CD4-positive, CD25-positive, alpha-beta regulatory T cell (primary cell): ENCODE measurements at regions not wholly inside any gene's neighbourhood (a gene's known extent, or its start where the extent isn't known, plus 50 kb on each side); places are given as distances from the start of the nearest gene placed in this dataset.

Experiments used
- ATAC-seq, 2 donors: fragments of 150-1000 bp; cut with Tn5 transposase; one replicate each; pipeline ENCODE4 v1.10.0; 2021; ENCODE audit warnings: low read depth in 2 of 2, moderate number of reproducible peaks in 2 of 2, moderate library complexity in 1 of 2
- DNase-seq, 3 donors: peaks; one replicate each; pipeline versions ENCODE4 v3.0.0 to v3.0.0-alpha.2; 2012 to 2022; ENCODE audit warnings: mixed read lengths in 1 of 3
- H3K27ac ChIP-seq: one replicate; pipeline ENCODE4 v1.7.0; 2013; ENCODE audit warnings: mild to moderate bottlenecking, low read length; ENCODE audit not compliant: insufficient read depth, poor library complexity, severe bottlenecking
- H3K27me3 ChIP-seq: one replicate; pipeline ENCODE4 v1.7.0; 2013; ENCODE audit warnings: low read length; ENCODE audit not compliant: control insufficient read depth, insufficient read depth
- H3K36me3 ChIP-seq: one replicate; pipeline ENCODE4 v1.7.0; 2013; ENCODE audit warnings: mild to moderate bottlenecking, low read length, moderate library complexity; ENCODE audit not compliant: control insufficient read depth, insufficient read depth
- H3K4me1 ChIP-seq: 2 replicates; pipeline ENCODE4 v1.7.0; 2013; ENCODE audit warnings: mild to moderate bottlenecking, low read length; ENCODE audit not compliant: insufficient read depth, control insufficient read depth, poor library complexity, severe bottlenecking
- H3K4me3 ChIP-seq: one replicate; pipeline ENCODE4 v1.7.0; 2013; ENCODE audit warnings: low read depth, mild to moderate bottlenecking, low read length, moderate library complexity
- H3K9me3 ChIP-seq, 2 experiments: 1 replicate in 1 of 2; 2 replicates in 1 of 2; pipeline ENCODE4 v1.7.0; 2013; ENCODE audit warnings: low read length in 2 of 2, mild to moderate bottlenecking in 1 of 2, moderate library complexity in 1 of 2; ENCODE audit not compliant: control insufficient read depth in 2 of 2
- H3K27ac Mint-ChIP-seq, 3 donors: one replicate each; pipeline ENCODE4 v1.8.0; 2020 to 2022; ENCODE audit warnings: mild to moderate bottlenecking in 3 of 3, mixed read lengths in 3 of 3, moderate library complexity in 2 of 3
- H3K27me3 Mint-ChIP-seq: one replicate; pipeline ENCODE4 v1.8.0; 2022; ENCODE audit warnings: mild to moderate bottlenecking, mixed read lengths
- H3K36me3 Mint-ChIP-seq: one replicate; pipeline ENCODE4 v1.8.0; 2020; ENCODE audit warnings: mixed read lengths
- H3K4me1 Mint-ChIP-seq, 4 donors: one replicate each; pipeline ENCODE4 v1.8.0; 2020 to 2022; ENCODE audit warnings: mixed read lengths in 4 of 4, mild to moderate bottlenecking in 1 of 4
- H3K4me3 Mint-ChIP-seq, 4 donors: one replicate each; pipeline ENCODE4 v1.8.0; 2020 to 2022; ENCODE audit warnings: mild to moderate bottlenecking in 4 of 4, mixed read lengths in 4 of 4, moderate library complexity in 3 of 4
- H3K9me3 Mint-ChIP-seq, 7 donors: one replicate each; pipeline ENCODE4 v1.8.0; 2020 to 2022; ENCODE audit warnings: mixed read lengths in 7 of 7, mild to moderate bottlenecking in 3 of 7, moderate library complexity in 2 of 7

DNA sequence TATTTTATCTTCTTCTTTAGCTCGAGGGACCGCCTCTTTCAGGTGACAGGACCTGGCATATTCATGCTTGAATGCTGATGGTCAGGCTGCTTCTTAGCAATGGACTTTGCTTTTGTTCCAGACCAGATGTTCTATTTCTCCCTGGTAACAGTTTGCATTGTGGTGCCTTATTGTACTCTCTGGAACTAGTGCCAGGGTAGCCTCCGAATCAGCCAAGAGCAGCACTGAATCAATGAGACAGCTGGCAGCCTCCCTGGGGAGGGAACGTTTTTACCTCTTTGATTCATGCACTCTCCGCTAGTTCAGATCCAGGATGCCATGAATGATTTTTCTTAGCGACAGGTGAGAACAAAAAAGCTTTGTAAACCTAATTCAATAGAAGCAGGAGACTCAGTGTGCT is 54.1 kb upstream of the NXPH1 start:
- no peaks in the 10 kb centered on the region for H3K4me1 Mint-ChIP-seq
- H3K4me3 Mint-ChIP-seq: no peak overlapping the region
- Histone ChIP-seq H3K9me3 (no peaks in the 10 kb centered on the region), H3K27me3 (peaks cover 8% of the 10 kb centered on the region), H3K36me3 (no peaks in the 10 kb centered on the region), H3K27ac (no peak overlapping the region), H3K4me3 (no peak overlapping the region), H3K4me1 (no peaks in the 10 kb centered on the region)
- peaks cover 22% of the 10 kb centered on the region for H3K27me3 Mint-ChIP-seq
- no peak for DNase-seq
- no peak overlapping the region for H3K27ac Mint-ChIP-seq
- H3K9me3 Mint-ChIP-seq: peaks cover 0 to 4% (median 1%) of the 10 kb centered on the region in 7 donors
- H3K36me3 Mint-ChIP-seq: no peaks in the 10 kb centered on the region
- no peak for ATAC-seq

DNA sequence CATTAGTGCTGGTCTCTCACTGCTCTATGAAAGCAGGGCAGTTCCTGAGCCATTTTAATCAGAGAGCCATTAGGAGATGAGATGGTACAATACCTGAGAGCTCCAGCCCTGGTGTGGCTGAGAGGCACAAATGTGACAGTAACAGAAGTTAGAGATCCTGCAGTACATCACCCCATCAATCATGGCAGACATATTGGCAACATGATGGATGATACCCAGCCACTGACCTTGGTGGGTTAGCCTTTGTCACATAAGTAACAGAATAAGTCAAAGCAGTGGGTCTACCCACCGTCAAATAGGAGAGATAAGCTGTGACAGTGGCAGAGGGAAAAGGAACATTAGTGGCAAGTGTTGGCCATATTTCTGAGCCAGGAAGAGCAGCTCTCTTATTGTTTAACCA is 53.3 kb upstream of the NXPH1 start:
- Mint-ChIP-seq H3K36me3 (no peaks in the 10 kb centered on the region), H3K9me3 (peaks cover 0 to 3% (median under 1%) of the 10 kb centered on the region in 7 donors), H3K27ac (no peak overlapping the region), H3K4me3 (no peak overlapping the region), H3K27me3 (peaks cover 22% of the 10 kb centered on the region), H3K4me1 (peaks cover 0 to 7% (median 3%) of the 10 kb centered on the region in 4 donors)
- ATAC-seq: no peak
- no peaks in the 10 kb centered on the region for H3K36me3 ChIP-seq
- DNase-seq: no peak
- no peaks in the 10 kb centered on the region for H3K9me3 ChIP-seq
- H3K4me1 ChIP-seq: peaks cover 6% of the 10 kb centered on the region
- H3K27me3 ChIP-seq: peaks cover 8% of the 10 kb centered on the region
- no peak overlapping the region for H3K27ac ChIP-seq
- no peak overlapping the region for H3K4me3 ChIP-seq

DNA sequence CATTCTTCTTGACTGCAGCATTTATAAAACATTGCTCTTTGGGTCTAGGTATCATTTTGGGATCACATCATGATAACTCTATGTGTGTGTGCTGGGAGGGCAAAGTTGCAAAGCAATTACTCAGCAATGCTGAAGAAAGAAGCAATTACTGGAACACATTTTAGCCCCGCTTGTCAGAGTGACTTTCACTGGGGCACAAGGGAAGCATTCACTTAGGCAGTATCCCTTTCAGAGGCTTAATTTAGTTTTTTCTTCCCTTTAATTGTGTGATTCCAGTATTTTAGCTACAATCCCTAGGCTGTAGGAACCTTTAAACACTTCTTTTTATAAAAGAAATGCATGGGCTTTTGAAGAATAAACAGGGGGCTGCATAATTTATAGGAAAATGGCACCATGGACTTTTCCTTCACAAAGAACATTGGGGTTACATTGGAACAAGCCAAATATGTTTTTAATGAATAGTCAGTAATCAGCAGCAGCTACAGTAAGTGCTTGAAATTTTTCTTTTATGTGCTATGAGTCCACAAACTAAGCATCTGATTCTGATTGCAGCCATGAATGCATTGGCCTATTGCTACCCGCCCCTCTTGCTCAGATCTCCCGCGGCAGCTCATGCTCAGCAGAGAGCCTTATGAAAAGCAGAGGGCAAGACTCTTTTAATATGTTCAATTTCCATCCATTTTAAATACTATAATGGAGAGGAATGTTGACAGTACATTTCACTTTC is 51.2 kb upstream of the NXPH1 start:
- no peaks in the 10 kb centered on the region for H3K36me3 Mint-ChIP-seq
- peaks cover 15% of the 10 kb centered on the region for H3K27me3 Mint-ChIP-seq
- no peaks in the 10 kb centered on the region for H3K36me3 ChIP-seq
- H3K4me3 ChIP-seq: no peak overlapping the region
- no peak for DNase-seq
- H3K4me1 Mint-ChIP-seq: peaks cover 8 to 25% (median 17%) of the 10 kb centered on the region in 4 donors
- no peak overlapping the region for H3K27ac ChIP-seq
- no peak for ATAC-seq
- H3K27me3 ChIP-seq: peaks cover 8% of the 10 kb centered on the region
- no peak overlapping the region for H3K27ac Mint-ChIP-seq
- peaks cover 25% of the 10 kb centered on the region for H3K4me1 ChIP-seq
- no peak overlapping the region for H3K4me3 Mint-ChIP-seq
- no peaks in the 10 kb centered on the region for H3K9me3 ChIP-seq
- peaks cover 0 to 2% (median 0%) of the 10 kb centered on the region in 7 donors for H3K9me3 Mint-ChIP-seq
